Transverse colon (tissue), 4 donors: ENCODE measurements at regions not wholly inside any gene's neighbourhood (a gene's known extent, or its start where the extent isn't known, plus 50 kb on each side); places are given as distances from the start of the nearest gene placed in this dataset.

Experiments used
- EP300 ChIP-seq: sonication (generic); formaldehyde crosslinking; IDR thresholded peaks from one replicate; pipeline ENCODE4 v1.6.1; 2017; ENCODE audit warnings: antibody characterized with exemption, low read depth
- POLR2A ChIP-seq: fragments of 450-650 bp; IDR thresholded peaks from one replicate; pipeline ENCODE4 v1.6.1; 2016; ENCODE audit warnings: antibody characterized with exemption, mild to moderate bottlenecking, moderate library complexity
- POLR2AphosphoS5 ChIP-seq, 3 donors: sonication (generic); formaldehyde crosslinking; IDR thresholded peaks; one replicate each; pipeline ENCODE4 v1.6.1; 2016; ENCODE audit warnings: antibody characterized with exemption in 3 of 3
- TF ChIP-seq, protein P1 (sequence below), 5 experiments: fragments of 200-600 bp in 3 of 5; fragments of 450-650 bp in 2 of 5; sonication (generic) in 3 of 5; IDR thresholded peaks; 1 replicate in 2 of 5; 2 replicates in 3 of 5; pipeline ENCODE4 v1.5.1; 2016 to 2017; ENCODE audit warnings: antibody characterized with exemption in 5 of 5, inconsistent platforms in 3 of 5, mild to moderate bottlenecking in 2 of 5, moderate library complexity in 1 of 5

DNA sequence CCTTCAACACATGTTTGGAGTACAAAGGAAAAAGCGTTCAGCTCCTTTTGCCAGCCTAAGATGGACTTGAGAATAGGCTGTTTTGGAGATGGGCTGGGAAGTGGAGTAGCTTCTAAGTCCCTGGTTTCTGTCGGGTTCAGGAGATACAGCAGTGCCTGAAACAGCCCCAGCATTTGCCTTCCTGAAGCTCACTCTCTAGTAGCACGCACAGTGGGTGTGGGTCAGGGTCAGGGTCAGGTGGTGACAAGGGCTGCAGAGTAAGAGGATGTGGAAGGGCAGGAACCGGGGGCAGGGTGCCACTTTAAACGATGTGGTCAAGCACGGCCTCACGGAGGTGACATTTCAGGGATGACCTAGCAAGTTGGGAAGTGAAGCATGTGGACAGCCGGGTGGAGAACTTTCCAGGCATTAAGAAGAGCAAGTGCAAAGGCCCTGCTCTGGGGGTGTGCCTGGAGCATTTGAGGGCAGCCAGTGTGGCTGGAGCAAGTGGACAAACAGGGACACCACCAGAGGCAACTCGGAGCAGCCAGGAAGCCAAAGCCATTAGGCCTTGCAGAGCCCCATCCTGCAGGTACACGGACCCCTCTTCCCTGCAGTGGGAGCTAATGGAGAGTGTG is 382.2 kb upstream of the ZMIZ1 start:
- TF ChIP-seq POLR2AphosphoS5 (IDR thresholded peaks at IDR 0.05) (no peak), POLR2A (no peak), EP300 (no peak)
- TF ChIP-seq, protein P1, sequence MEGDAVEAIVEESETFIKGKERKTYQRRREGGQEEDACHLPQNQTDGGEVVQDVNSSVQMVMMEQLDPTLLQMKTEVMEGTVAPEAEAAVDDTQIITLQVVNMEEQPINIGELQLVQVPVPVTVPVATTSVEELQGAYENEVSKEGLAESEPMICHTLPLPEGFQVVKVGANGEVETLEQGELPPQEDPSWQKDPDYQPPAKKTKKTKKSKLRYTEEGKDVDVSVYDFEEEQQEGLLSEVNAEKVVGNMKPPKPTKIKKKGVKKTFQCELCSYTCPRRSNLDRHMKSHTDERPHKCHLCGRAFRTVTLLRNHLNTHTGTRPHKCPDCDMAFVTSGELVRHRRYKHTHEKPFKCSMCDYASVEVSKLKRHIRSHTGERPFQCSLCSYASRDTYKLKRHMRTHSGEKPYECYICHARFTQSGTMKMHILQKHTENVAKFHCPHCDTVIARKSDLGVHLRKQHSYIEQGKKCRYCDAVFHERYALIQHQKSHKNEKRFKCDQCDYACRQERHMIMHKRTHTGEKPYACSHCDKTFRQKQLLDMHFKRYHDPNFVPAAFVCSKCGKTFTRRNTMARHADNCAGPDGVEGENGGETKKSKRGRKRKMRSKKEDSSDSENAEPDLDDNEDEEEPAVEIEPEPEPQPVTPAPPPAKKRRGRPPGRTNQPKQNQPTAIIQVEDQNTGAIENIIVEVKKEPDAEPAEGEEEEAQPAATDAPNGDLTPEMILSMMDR (IDR thresholded peaks at IDR 0.05), result no peak
